PC-3 (cell line): ENCODE measurements at regions not wholly inside any gene's neighbourhood (a gene's known extent, or its start where the extent isn't known, plus 50 kb on each side); places are given as distances from the start of the nearest gene placed in this dataset.

ENCODE experiments used
- EZH2 ChIP-seq: fragments of 300-600 bp; sonication (generic); IDR thresholded peaks from one replicate; pipeline ENCODE4 v1.6.1; 2017; ENCODE audit warnings: antibody characterized with exemption, mild to moderate bottlenecking, low read length; ENCODE audit not compliant: unreplicated experiment
- TF ChIP-seq, protein P1 (sequence below): fragments of 300-600 bp; sonication (generic); conservative IDR thresholded peaks from 2 replicates; pipeline ENCODE4 v1.5.1; 2017; ENCODE audit warnings: antibody characterized with exemption, low read depth, mild to moderate bottlenecking, low read length

DNA sequence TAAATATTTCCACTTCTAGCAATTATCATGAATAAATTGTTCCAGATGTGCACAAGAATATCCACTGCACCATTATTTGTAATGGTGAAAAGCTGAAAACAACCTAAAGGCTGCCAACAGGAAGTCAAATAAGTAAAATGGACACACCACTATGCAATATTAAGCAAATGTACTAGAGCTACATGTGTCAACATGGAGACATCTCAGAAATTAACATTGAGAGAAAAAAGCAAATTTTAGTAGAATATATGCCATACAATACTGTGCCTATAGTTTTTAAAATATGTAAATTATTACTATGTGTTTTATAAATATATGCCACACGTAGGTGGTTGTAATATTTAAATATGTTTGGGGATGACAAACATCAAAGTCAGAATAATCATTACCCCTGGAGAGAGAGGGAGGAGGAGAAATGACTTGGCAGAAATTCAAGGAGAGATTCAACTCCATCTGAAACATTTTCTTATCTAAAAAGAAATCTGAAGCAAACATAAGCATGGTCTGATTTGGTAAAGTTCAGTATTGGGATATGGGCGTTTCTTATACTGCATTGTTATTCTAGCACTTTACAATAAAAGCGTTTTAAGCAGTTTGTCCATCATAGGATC is 475.5 kb downstream of the QKI start:
- TF ChIP-seq EZH2 = no peak
- TF ChIP-seq, protein P1, sequence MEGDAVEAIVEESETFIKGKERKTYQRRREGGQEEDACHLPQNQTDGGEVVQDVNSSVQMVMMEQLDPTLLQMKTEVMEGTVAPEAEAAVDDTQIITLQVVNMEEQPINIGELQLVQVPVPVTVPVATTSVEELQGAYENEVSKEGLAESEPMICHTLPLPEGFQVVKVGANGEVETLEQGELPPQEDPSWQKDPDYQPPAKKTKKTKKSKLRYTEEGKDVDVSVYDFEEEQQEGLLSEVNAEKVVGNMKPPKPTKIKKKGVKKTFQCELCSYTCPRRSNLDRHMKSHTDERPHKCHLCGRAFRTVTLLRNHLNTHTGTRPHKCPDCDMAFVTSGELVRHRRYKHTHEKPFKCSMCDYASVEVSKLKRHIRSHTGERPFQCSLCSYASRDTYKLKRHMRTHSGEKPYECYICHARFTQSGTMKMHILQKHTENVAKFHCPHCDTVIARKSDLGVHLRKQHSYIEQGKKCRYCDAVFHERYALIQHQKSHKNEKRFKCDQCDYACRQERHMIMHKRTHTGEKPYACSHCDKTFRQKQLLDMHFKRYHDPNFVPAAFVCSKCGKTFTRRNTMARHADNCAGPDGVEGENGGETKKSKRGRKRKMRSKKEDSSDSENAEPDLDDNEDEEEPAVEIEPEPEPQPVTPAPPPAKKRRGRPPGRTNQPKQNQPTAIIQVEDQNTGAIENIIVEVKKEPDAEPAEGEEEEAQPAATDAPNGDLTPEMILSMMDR = no peak
